Spleen (tissue), 11 donors: ENCODE measurements at regions not wholly inside any gene's neighbourhood (a gene's known extent, or its start where the extent isn't known, plus 50 kb on each side); places are given as distances from the start of the nearest gene placed in this dataset.

Experiments used
- DNase-seq: peaks from one replicate; pipeline ENCODE4 v3.0.0-alpha.2; 2020
- H3K27ac ChIP-seq, 8 donors: fragments of 200-600 bp; sonication (generic) in 7 of 8; 1 replicate in 4 of 8; 2 replicates in 4 of 8; pipeline versions ENCODE4 v1.5.0 to v1.8.0; 2016 to 2021; ENCODE audit warnings: inconsistent platforms in 4 of 8, mild to moderate bottlenecking in 4 of 8, moderate library complexity in 1 of 8
- H3K27me3 ChIP-seq, 7 donors: fragments of 200-600 bp; sonication (generic) in 6 of 7; replicated peaks in 1 of 7; 1 replicate in 4 of 7; 2 replicates in 3 of 7; pipeline versions ENCODE4 v1.5.0 to v1.8.0; 2016 to 2021; ENCODE audit warnings: inconsistent platforms in 3 of 7, mild to moderate bottlenecking in 1 of 7
- H3K36me3 ChIP-seq, 6 donors: fragments of 200-600 bp; sonication (generic) in 5 of 6; 1 replicate in 4 of 6; 2 replicates in 2 of 6; pipeline versions ENCODE4 v1.5.0 to v1.8.0; 2016 to 2021; ENCODE audit warnings: inconsistent platforms in 2 of 6
- H3K4me1 ChIP-seq, 6 donors: fragments of 200-600 bp; sonication (generic) in 5 of 6; 1 replicate in 3 of 6; 2 replicates in 3 of 6; pipeline versions ENCODE4 v1.5.0 to v1.8.0; 2016 to 2021; ENCODE audit warnings: inconsistent platforms in 3 of 6
- H3K4me3 ChIP-seq, 8 donors: fragments of 200-600 bp; sonication (generic) in 7 of 8; 1 replicate in 4 of 8; 2 replicates in 4 of 8; pipeline versions ENCODE4 v1.5.0 to v1.8.0; 2016 to 2021; ENCODE audit warnings: inconsistent platforms in 4 of 8, mild to moderate bottlenecking in 4 of 8, moderate library complexity in 2 of 8
- H3K9me3 ChIP-seq, 8 donors: fragments of 200-600 bp; sonication (generic) in 7 of 8; 1 replicate in 4 of 8; 2 replicates in 4 of 8; pipeline versions ENCODE4 v1.5.0 to v1.8.0; 2016 to 2021; ENCODE audit warnings: inconsistent platforms in 4 of 8
- CTCF ChIP-seq, 11 experiments: fragments of 200-600 bp in 7 of 11; fragments of 450-650 bp in 4 of 11; sonication (generic) in 4 of 11; IDR thresholded peaks in 8 of 11; conservative IDR thresholded peaks in 3 of 11; 1 replicate in 7 of 11; 2 replicates in 4 of 11; pipeline versions ENCODE4 v1.4.0 to v1.8.0; 2016 to 2021; ENCODE audit warnings: antibody characterized with exemption in 11 of 11, inconsistent platforms in 4 of 11, mild to moderate bottlenecking in 1 of 11
- POLR2A ChIP-seq, 3 donors: fragments of 450-650 bp; IDR thresholded peaks; one replicate each; pipeline ENCODE4 v1.5.1; 2017; ENCODE audit warnings: antibody characterized with exemption in 3 of 3, mild to moderate bottlenecking in 1 of 3
- POLR2AphosphoS5 ChIP-seq, 3 donors: sonication (generic); formaldehyde crosslinking; IDR thresholded peaks; one replicate each; pipeline ENCODE4 v1.5.1; 2017; ENCODE audit warnings: antibody characterized with exemption in 3 of 3
- WGBS, 5 donors: extraction: QIAGEN DNeasy Blood & Tissue Kit in 3 of 5; methylation state at CpG; one replicate each; pipeline versions ENCODE4 v1.1.5 to v1.1.7; 2013 to 2018; 5-methylcytosine and 5-hydroxymethylcytosine counted together
- intact Hi-C: fragments of 100-400 bp; cut with DNase I; formaldehyde crosslinking; loops from one replicate; pipeline ENCODE4 v1.15.0; 2023; ENCODE audit warnings: low total_unique reads
- donor health status: healthy with polysubstance abuse.
- donor health status: DM: no; HTN: no; CAD: no; lungs with moderate emphysema.
- donor health status: DM: no; HTN: no; CAD: no.
- donor health status: Bipolar disorder and iron deficiency.
- donor health status: healthy.
- donor health status: DM: no; HTN: no; CAD: no.
- donor health status: DM: yes; HTN: yes; CAD: no.

GRCh38 chr14:25464772-25465171 is 414.8 kb upstream of the STXBP6 start:
- intact Hi-C loops, result no loop called here
- no peak overlapping the region for H3K27ac ChIP-seq
- no peaks in the 10 kb centered on the region for H3K27me3 ChIP-seq
- TF ChIP-seq POLR2AphosphoS5 (IDR thresholded peaks at IDR 0.05) (no peak), CTCF (IDR thresholded peaks at IDR 0.05 in 8 of 11, conservative IDR thresholded peaks at IDR 0.05 in 3 of 11) (no peak), POLR2A (IDR thresholded peaks at IDR 0.05) (no peak)
- no peaks in the 10 kb centered on the region for H3K9me3 ChIP-seq
- no peaks in the 10 kb centered on the region for H3K36me3 ChIP-seq
- DNase-seq, result no peak
- no peaks in the 10 kb centered on the region for H3K4me1 ChIP-seq
- H3K4me3 ChIP-seq, result no peak overlapping the region

- intact Hi-C loops, result no loop called here
- H3K9me3 ChIP-seq, result no peaks in the 10 kb centered on the region
- no peaks in the 10 kb centered on the region for H3K27me3 ChIP-seq
- no peaks in the 10 kb centered on the region for H3K36me3 ChIP-seq
- H3K4me1 ChIP-seq, result no peaks in the 10 kb centered on the region
- H3K4me3 ChIP-seq, result no peak overlapping the region
- no peak overlapping the region for H3K27ac ChIP-seq
- TF ChIP-seq CTCF (IDR thresholded peaks at IDR 0.05 in 8 of 11, conservative IDR thresholded peaks at IDR 0.05 in 3 of 11) (no peak), POLR2AphosphoS5 (IDR thresholded peaks at IDR 0.05) (no peak), POLR2A (IDR thresholded peaks at IDR 0.05) (no peak)
- no peak for DNase-seq
Measured at GRCh38 chr14:25464078-25464477, 414.1 kb upstream of the STXBP6 start.

- DNase-seq, result no peak
- H3K27me3 ChIP-seq, result no peaks in the 10 kb centered on the region
- H3K36me3 ChIP-seq, result no peaks in the 10 kb centered on the region
- no peaks in the 10 kb centered on the region for H3K9me3 ChIP-seq
- no peaks in the 10 kb centered on the region for H3K4me1 ChIP-seq
- intact Hi-C loops, result no loop called here
- WGBS, 5 donors, result 62 to 83% (median 68%) methylated on average over 1 of the region's 1 CpG
- TF ChIP-seq POLR2AphosphoS5 (IDR thresholded peaks at IDR 0.05) (no peak), POLR2A (IDR thresholded peaks at IDR 0.05) (no peak), CTCF (IDR thresholded peaks at IDR 0.05 in 8 of 11, conservative IDR thresholded peaks at IDR 0.05 in 3 of 11) (no peak)
- H3K4me3 ChIP-seq, result no peak overlapping the region
- H3K27ac ChIP-seq, result no peak overlapping the region
Measured at GRCh38 chr14:25463480-25463879, 413.5 kb upstream of the STXBP6 start.

- H3K36me3 ChIP-seq, result no peaks in the 10 kb centered on the region
- H3K27me3 ChIP-seq, result no peaks in the 10 kb centered on the region
- H3K9me3 ChIP-seq, result no peaks in the 10 kb centered on the region
- H3K4me1 ChIP-seq, result no peaks in the 10 kb centered on the region
- no peak overlapping the region for H3K27ac ChIP-seq
- intact Hi-C loops, result no loop called here
- H3K4me3 ChIP-seq, result no peak overlapping the region
- DNase-seq, result no peak
- no peak for TF ChIP-seq CTCF (IDR thresholded peaks at IDR 0.05 in 8 of 11, conservative IDR thresholded peaks at IDR 0.05 in 3 of 11)
- TF ChIP-seq POLR2A (IDR thresholded peaks at IDR 0.05), result no peak
- TF ChIP-seq POLR2AphosphoS5 (IDR thresholded peaks at IDR 0.05), result no peak
- WGBS, 5 donors, result 65 to 89% (median 73%) methylated on average over 5 of the region's 5 CpGs
Measured at GRCh38 chr14:25461780-25462179, 411.8 kb upstream of the STXBP6 start.
